ENCODE measurements at regions not wholly inside any gene's neighbourhood (a gene's known extent, or its start where the extent isn't known, plus 50 kb on each side); places are given as distances from the start of the nearest gene placed in this dataset.
"Not testable (repeated sequence)": the region's sequence is repeated elsewhere in the genome, so short reads cannot be mapped to it uniquely, and the experiment has no call there.

- H3K4me1 ChIP-seq; H3K4me3 ChIP-seq; DNase-seq; H3K27me3 ChIP-seq; H3K9me3 ChIP-seq; H3K27ac ChIP-seq; H3K36me3 ChIP-seq; ATAC-seq; intact Hi-C loops (cut with DNase I): not testable (repeated sequence)
Observed at GRCh38 chr1:83135524-83136157, 863.3 kb downstream of the TTLL7 start.

GRCh38 chr1:83134322-83135014 lies 864.5 kb downstream of the TTLL7 start:
- H3K4me3 ChIP-seq; H3K27ac ChIP-seq; H3K27me3 ChIP-seq; DNase-seq; H3K9me3 ChIP-seq; H3K4me1 ChIP-seq; intact Hi-C loops (cut with DNase I); H3K36me3 ChIP-seq: not testable (repeated sequence)
- peak; percentile 49 for ATAC-seq

- Histone ChIP-seq H3K4me3 (no peak overlapping the region), H3K4me1 (no peaks in the 10 kb centered on the region), H3K36me3 (no peaks in the 10 kb centered on the region), H3K9me3 (no peaks in the 10 kb centered on the region), H3K27me3 (no peaks in the 10 kb centered on the region), H3K27ac (no peak overlapping the region)
- ATAC-seq (no peak), DNase-seq (no peak)
- no peak for TF ChIP-seq CTCF (IDR thresholded peaks at IDR 0.05)
- intact Hi-C loops (cut with DNase I), result no loop called here
Observed at GRCh38 chr1:83131692-83131955, 867.3 kb downstream of the TTLL7 start.

GRCh38 chr1:83130886-83131691 lies 867.8 kb downstream of the TTLL7 start:
- ATAC-seq (no peak), DNase-seq (no peak)
- H3K36me3 ChIP-seq, result no peaks in the 10 kb centered on the region
- no peak for TF ChIP-seq CTCF (IDR thresholded peaks at IDR 0.05)
- H3K4me3 ChIP-seq, result no peak overlapping the region
- no peaks in the 10 kb centered on the region for H3K27me3 ChIP-seq
- H3K27ac ChIP-seq, result no peak overlapping the region
- H3K4me1 ChIP-seq, result no peaks in the 10 kb centered on the region
- peaks cover 0 to 2% of the 10 kb centered on the region in 2 donors for H3K9me3 ChIP-seq
- intact Hi-C loops (cut with DNase I), result no loop called here

- Histone ChIP-seq H3K36me3 (no peaks in the 10 kb centered on the region), H3K27me3 (no peaks in the 10 kb centered on the region), H3K4me3 (no peak overlapping the region), H3K27ac (no peak overlapping the region), H3K4me1 (no peaks in the 10 kb centered on the region), H3K9me3 (peaks cover 0 to 2% of the 10 kb centered on the region in 2 donors)
- TF ChIP-seq CTCF (IDR thresholded peaks at IDR 0.05), result no peak
- no peak for ATAC-seq
- no peak for DNase-seq
- intact Hi-C loops (cut with DNase I), result no loop called here
Observed at GRCh38 chr1:83129107-83129506, 869.8 kb downstream of the TTLL7 start.

GRCh38 chr1:83125456-83125855 lies 873.5 kb downstream of the TTLL7 start:
- intact Hi-C loops (cut with DNase I), result no loop called here
- Histone ChIP-seq H3K27ac (no peak overlapping the region), H3K9me3 (peaks cover 0 to 2% of the 10 kb centered on the region in 2 donors), H3K4me1 (no peaks in the 10 kb centered on the region), H3K36me3 (no peaks in the 10 kb centered on the region), H3K27me3 (no peaks in the 10 kb centered on the region), H3K4me3 (no peak overlapping the region)
- no peak for DNase-seq
- TF ChIP-seq CTCF (IDR thresholded peaks at IDR 0.05), result no peak
- ATAC-seq, result no peak

Data from left lung (tissue), 4 donors.